SK-N-SH treated with all-trans-retinoic acid at 6 μM for 48 hours (cell line): ENCODE measurements at regions not wholly inside any gene's neighbourhood (a gene's known extent, or its start where the extent isn't known, plus 50 kb on each side); places are given as distances from the start of the nearest gene placed in this dataset.

Source experiments
- ATAC-seq: fragments of 200-7000 bp; cut with Tn5 transposase; 3 replicates; pipeline ENCODE4 v1.9.1; 2020; ENCODE audit warnings: mild to moderate bottlenecking, moderate library complexity
- ARNTL ChIP-seq: fragments of 450-650 bp; formaldehyde crosslinking; IDR thresholded peaks from 2 replicates; pipeline ENCODE4 v1.5.0; 2020; ENCODE audit warnings: low read depth, mild to moderate bottlenecking, moderate library complexity, borderline replicate concordance
- BACH2 ChIP-seq: fragments of 250-450 bp; sonication (Bioruptor Pico); IDR thresholded peaks from 2 replicates; pipeline ENCODE4 v1.9.0; 2021; ENCODE audit warnings: mild to moderate bottlenecking, borderline replicate concordance
- CREB5 ChIP-seq: fragments of 250-450 bp; sonication (Bioruptor Pico); IDR thresholded peaks from 2 replicates; pipeline ENCODE4 v1.5.1; 2020; ENCODE audit warnings: low read depth, mild to moderate bottlenecking, moderate library complexity
- CSDC2 ChIP-seq: fragments of 250-450 bp; sonication (Bioruptor Pico); IDR thresholded peaks from 2 replicates; pipeline ENCODE4 v1.5.0; 2020; ENCODE audit warnings: mild to moderate bottlenecking, moderate library complexity
- CSRNP3 ChIP-seq: fragments of 250-450 bp; sonication (Bioruptor Pico); IDR thresholded peaks from 2 replicates; pipeline ENCODE4 v1.5.1; 2021; ENCODE audit warnings: mild to moderate bottlenecking, moderate library complexity
- GLIS3 ChIP-seq: fragments of 250-450 bp; sonication (Bioruptor Pico); IDR thresholded peaks from 2 replicates; pipeline ENCODE4 v1.5.0; 2020; ENCODE audit warnings: mild to moderate bottlenecking, moderate library complexity
- OSR1 ChIP-seq: fragments of 250-450 bp; sonication (Bioruptor Pico); IDR thresholded peaks from 2 replicates; pipeline ENCODE4 v1.8.0; 2022; ENCODE audit warnings: moderate library complexity, mild to moderate bottlenecking, inconsistent platforms
- PPARA ChIP-seq: fragments of 250-450 bp; sonication (Bioruptor Pico); IDR thresholded peaks from 2 replicates; pipeline ENCODE4 v1.5.0; 2020; ENCODE audit warnings: mild to moderate bottlenecking, borderline replicate concordance
- SNAI2 ChIP-seq: fragments of 250-450 bp; sonication (Bioruptor Pico); IDR thresholded peaks from 2 replicates; pipeline ENCODE4 v1.5.0; 2020; ENCODE audit warnings: mild to moderate bottlenecking, moderate library complexity
- TCF4 ChIP-seq: fragments of 250-450 bp; sonication (Bioruptor Pico); IDR thresholded peaks from 2 replicates; pipeline ENCODE4 v1.8.0; 2021; ENCODE audit warnings: mild to moderate bottlenecking, moderate library complexity, borderline replicate concordance
- TOX ChIP-seq: fragments of 250-450 bp; sonication (Bioruptor Pico); IDR thresholded peaks from 2 replicates; pipeline ENCODE4 v1.8.0; 2021; ENCODE audit warnings: mild to moderate bottlenecking, moderate library complexity, borderline replicate concordance
- ZC3H10 ChIP-seq: fragments of 250-450 bp; sonication (Bioruptor Pico); IDR thresholded peaks from 2 replicates; pipeline ENCODE4 v1.5.1; 2021; ENCODE audit warnings: mild to moderate bottlenecking, moderate library complexity
- ZFP30 ChIP-seq: fragments of 450-650 bp; formaldehyde crosslinking; IDR thresholded peaks from 2 replicates; pipeline ENCODE4 v1.5.0; 2022; ENCODE audit warnings: mild to moderate bottlenecking, moderate library complexity
- ZNF565 ChIP-seq: fragments of 450-650 bp; formaldehyde crosslinking; conservative IDR thresholded peaks from 2 replicates; pipeline ENCODE4 v1.5.0; 2020; ENCODE audit warnings: low read depth, mild to moderate bottlenecking, moderate library complexity
- ZNF70 ChIP-seq: fragments of 450-650 bp; formaldehyde crosslinking; IDR thresholded peaks from 2 replicates; pipeline ENCODE4 v1.5.0; 2020; ENCODE audit warnings: mild to moderate bottlenecking, moderate library complexity
- TF ChIP-seq, protein P1 (sequence below): fragments of 250-450 bp; sonication (Bioruptor Pico); IDR thresholded peaks from 2 replicates; pipeline ENCODE4 v1.8.0; 2020; ENCODE audit warnings: mild to moderate bottlenecking, moderate library complexity, borderline replicate concordance
- TF ChIP-seq, protein P2 (sequence below): fragments of 250-450 bp; sonication (Bioruptor Pico); IDR thresholded peaks from 2 replicates; pipeline ENCODE4 v1.5.0; 2020; ENCODE audit warnings: mild to moderate bottlenecking, moderate library complexity
- TF ChIP-seq, protein P3 (sequence below): fragments of 250-450 bp; sonication (Bioruptor Pico); IDR thresholded peaks from 2 replicates; pipeline ENCODE4 v1.8.0; 2021; ENCODE audit warnings: low read depth, mild to moderate bottlenecking, moderate library complexity, borderline replicate concordance

GRCh38 chr4:181475359-181475758 is 767.8 kb upstream of the TENM3 start (continued):
- TF ChIP-seq, protein P1, sequence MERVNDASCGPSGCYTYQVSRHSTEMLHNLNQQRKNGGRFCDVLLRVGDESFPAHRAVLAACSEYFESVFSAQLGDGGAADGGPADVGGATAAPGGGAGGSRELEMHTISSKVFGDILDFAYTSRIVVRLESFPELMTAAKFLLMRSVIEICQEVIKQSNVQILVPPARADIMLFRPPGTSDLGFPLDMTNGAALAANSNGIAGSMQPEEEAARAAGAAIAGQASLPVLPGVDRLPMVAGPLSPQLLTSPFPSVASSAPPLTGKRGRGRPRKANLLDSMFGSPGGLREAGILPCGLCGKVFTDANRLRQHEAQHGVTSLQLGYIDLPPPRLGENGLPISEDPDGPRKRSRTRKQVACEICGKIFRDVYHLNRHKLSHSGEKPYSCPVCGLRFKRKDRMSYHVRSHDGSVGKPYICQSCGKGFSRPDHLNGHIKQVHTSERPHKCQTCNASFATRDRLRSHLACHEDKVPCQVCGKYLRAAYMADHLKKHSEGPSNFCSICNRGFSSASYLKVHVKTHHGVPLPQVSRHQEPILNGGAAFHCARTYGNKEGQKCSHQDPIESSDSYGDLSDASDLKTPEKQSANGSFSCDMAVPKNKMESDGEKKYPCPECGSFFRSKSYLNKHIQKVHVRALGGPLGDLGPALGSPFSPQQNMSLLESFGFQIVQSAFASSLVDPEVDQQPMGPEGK: no peak
- no peak for TF ChIP-seq OSR1 (CRISPR knock-in tag)
- TF ChIP-seq SNAI2 (CRISPR knock-in tag): no peak
- no peak for TF ChIP-seq CREB5 (CRISPR knock-in tag)
- no peak for TF ChIP-seq GLIS3
- TF ChIP-seq, protein P2, sequence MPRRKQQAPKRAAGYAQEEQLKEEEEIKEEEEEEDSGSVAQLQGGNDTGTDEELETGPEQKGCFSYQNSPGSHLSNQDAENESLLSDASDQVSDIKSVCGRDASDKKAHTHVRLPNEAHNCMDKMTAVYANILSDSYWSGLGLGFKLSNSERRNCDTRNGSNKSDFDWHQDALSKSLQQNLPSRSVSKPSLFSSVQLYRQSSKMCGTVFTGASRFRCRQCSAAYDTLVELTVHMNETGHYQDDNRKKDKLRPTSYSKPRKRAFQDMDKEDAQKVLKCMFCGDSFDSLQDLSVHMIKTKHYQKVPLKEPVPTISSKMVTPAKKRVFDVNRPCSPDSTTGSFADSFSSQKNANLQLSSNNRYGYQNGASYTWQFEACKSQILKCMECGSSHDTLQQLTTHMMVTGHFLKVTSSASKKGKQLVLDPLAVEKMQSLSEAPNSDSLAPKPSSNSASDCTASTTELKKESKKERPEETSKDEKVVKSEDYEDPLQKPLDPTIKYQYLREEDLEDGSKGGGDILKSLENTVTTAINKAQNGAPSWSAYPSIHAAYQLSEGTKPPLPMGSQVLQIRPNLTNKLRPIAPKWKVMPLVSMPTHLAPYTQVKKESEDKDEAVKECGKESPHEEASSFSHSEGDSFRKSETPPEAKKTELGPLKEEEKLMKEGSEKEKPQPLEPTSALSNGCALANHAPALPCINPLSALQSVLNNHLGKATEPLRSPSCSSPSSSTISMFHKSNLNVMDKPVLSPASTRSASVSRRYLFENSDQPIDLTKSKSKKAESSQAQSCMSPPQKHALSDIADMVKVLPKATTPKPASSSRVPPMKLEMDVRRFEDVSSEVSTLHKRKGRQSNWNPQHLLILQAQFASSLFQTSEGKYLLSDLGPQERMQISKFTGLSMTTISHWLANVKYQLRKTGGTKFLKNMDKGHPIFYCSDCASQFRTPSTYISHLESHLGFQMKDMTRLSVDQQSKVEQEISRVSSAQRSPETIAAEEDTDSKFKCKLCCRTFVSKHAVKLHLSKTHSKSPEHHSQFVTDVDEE (CRISPR knock-in tag): no peak
- TF ChIP-seq TCF4 (CRISPR knock-in tag): no peak
- no peak for TF ChIP-seq ZNF565 (CRISPR knock-in tag)
- no peak for TF ChIP-seq ZC3H10 (CRISPR knock-in tag)

- no peak for ATAC-seq
- TF ChIP-seq ZNF70 (CRISPR knock-in tag) (no peak), CSDC2 (CRISPR knock-in tag) (no peak), SNAI2 (CRISPR knock-in tag) (no peak)
- TF ChIP-seq, protein P3, sequence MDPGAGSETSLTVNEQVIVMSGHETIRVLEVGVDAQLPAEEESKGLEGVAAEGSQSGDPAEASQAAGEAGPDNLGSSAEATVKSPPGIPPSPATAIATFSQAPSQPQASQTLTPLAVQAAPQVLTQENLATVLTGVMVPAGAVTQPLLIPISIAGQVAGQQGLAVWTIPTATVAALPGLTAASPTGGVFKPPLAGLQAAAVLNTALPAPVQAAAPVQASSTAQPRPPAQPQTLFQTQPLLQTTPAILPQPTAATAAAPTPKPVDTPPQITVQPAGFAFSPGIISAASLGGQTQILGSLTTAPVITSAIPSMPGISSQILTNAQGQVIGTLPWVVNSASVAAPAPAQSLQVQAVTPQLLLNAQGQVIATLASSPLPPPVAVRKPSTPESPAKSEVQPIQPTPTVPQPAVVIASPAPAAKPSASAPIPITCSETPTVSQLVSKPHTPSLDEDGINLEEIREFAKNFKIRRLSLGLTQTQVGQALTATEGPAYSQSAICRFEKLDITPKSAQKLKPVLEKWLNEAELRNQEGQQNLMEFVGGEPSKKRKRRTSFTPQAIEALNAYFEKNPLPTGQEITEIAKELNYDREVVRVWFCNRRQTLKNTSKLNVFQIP (CRISPR knock-in tag): no peak
- TF ChIP-seq, protein P2 (CRISPR knock-in tag): no peak
These were observed 767.3 kb upstream of the TENM3 start for GRCh38 chr4:181475781-181476507.

GRCh38 chr4:181476508-181476890 is 766.7 kb upstream of the TENM3 start:
- no peak for ATAC-seq
- TF ChIP-seq BACH2 (CRISPR knock-in tag) (no peak), PPARA (CRISPR knock-in tag) (no peak), TOX (no peak), CSDC2 (CRISPR knock-in tag) (no peak), ZNF70 (CRISPR knock-in tag) (no peak), ZC3H10 (CRISPR knock-in tag) (no peak), CSRNP3 (CRISPR knock-in tag) (no peak), OSR1 (CRISPR knock-in tag) (no peak), ZNF565 (CRISPR knock-in tag) (no peak), ZFP30 (no peak), TCF4 (CRISPR knock-in tag) (no peak), GLIS3 (no peak), ARNTL (CRISPR knock-in tag) (no peak)
- TF ChIP-seq, protein P2 (CRISPR knock-in tag): no peak
- TF ChIP-seq, protein P3 (CRISPR knock-in tag): no peak
